HG02970 (cell line): ENCODE measurements at regions not wholly inside any gene's neighbourhood (a gene's known extent, or its start where the extent isn't known, plus 50 kb on each side); places are given as distances from the start of the nearest gene placed in this dataset.

ENCODE experiments used
- ATAC-seq: cut with Tn5 transposase; IDR thresholded peaks from one replicate; pipeline ENCODE4 v1.9.1; 2021; ENCODE audit warnings: mild to moderate bottlenecking, moderate library complexity, moderate number of reproducible peaks; ENCODE audit not compliant: unreplicated experiment, low FRiP score

GRCh38 chr6:14697427-14697826 lies 548.4 kb upstream of the JARID2 start:
- ATAC-seq, result no peak

- no peak for ATAC-seq
Observed at GRCh38 chr6:14699803-14700601, 545.9 kb upstream of the JARID2 start.

DNA sequence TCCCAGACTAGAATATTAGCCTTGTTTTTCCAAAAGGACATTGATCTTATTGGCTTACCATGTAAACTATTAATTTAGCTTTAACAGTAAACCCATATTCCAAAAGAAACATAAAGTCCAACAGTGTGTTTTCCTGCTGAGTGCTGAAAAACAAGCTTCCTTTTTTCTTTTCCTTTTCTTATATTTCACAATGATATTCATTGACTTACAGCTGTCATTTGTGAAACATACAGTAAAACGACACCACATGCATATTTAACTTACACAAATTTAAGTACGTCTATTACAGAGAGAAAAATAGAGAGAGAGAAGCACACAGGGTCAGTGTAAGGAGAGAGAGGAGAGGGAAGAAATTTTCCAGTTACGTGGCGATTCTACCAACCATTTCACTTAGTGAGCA lies 543.9 kb upstream of the JARID2 start:
- ATAC-seq, result no peak

- ATAC-seq, result no peak
Observed at GRCh38 chr6:14702678-14703077, 543.2 kb upstream of the JARID2 start.

GRCh38 chr6:14703586-14703985 lies 542.3 kb upstream of the JARID2 start:
- ATAC-seq, result no peak

GRCh38 chr6:14704383-14705271 lies 541.2 kb upstream of the JARID2 start:
- ATAC-seq, result no peak

GRCh38 chr6:14705841-14706377 lies 540.0 kb upstream of the JARID2 start:
- ATAC-seq, result no peak

GRCh38 chr6:14706378-14706929 lies 539.4 kb upstream of the JARID2 start:
- no peak for ATAC-seq

- no peak for ATAC-seq
Observed at GRCh38 chr6:14707276-14707675, 538.6 kb upstream of the JARID2 start.

- no peak for ATAC-seq
Observed at GRCh38 chr6:14707971-14708465, 537.9 kb upstream of the JARID2 start.

GRCh38 chr6:14709066-14709670 lies 536.7 kb upstream of the JARID2 start:
- ATAC-seq, result no peak

GRCh38 chr6:14709900-14710299 lies 536.0 kb upstream of the JARID2 start:
- no peak for ATAC-seq

- ATAC-seq, result no peak
Observed at GRCh38 chr6:14710421-14710820, 535.4 kb upstream of the JARID2 start.

GRCh38 chr6:14711056-14711703 lies 534.7 kb upstream of the JARID2 start:
- no peak for ATAC-seq

DNA sequence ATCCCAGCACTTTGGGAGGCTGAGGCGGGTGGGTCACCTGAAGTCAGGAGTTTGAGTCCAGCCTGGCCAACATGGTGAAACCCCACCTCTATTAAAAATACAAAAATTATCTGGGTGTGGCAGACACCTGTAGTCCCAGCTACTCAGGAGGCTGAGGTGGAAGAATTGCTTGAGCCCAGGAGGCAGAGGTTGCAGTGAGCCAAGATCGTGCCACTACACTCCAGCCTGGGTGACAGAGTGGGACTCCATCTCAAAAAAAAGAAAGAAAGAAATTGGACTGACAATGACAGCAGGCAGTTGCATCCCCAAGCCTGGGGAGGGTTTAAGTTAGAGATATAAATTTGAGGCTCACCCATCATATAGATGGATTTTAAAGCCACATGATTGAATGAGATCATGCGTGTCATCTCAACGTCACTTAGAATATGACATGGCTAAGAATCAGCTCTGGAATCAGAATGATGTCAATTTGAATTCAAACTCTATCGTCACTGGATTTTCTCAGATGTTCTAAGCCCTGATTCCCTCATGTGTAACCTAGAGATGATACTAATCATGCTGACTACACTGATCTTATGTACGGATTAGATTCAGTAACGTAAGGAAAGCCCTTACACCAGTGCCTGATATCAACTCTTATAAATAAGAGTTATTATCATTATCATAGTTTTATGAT lies 534.0 kb upstream of the JARID2 start:
- no peak for ATAC-seq

- ATAC-seq, result no peak
Observed at GRCh38 chr6:14713008-14713960, 532.6 kb upstream of the JARID2 start.

DNA sequence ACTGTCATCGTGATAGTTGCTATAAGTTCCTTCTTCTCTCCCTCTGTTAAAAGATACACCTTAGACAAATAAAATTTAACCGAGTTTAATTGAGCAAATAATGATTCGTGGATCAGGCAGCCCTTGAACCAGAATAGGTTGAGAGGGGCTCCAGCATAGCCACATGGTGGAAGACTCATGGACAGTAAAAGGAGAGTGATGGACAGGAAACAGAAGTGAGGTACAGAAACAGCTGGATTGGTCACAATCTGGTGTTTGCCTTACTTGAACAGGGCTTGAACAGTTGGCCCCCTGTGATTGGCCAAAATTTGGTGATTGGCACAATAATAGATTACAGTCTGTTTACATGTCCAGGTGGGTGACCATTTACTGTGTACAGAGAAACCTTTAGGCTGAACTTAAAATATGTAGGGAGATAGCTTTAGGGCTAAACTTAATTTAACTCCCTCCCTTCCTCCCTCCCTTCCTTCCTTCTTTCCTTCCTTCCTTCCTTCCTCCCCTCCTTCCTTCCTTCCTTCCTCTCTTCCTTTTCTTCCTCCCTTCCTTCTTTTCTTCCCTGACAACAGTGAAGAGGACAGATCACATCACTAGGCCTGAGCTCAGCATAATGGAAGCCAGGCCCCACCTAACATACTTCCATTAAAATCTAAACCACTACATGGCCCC lies 531.8 kb upstream of the JARID2 start:
- no peak for ATAC-seq

DNA sequence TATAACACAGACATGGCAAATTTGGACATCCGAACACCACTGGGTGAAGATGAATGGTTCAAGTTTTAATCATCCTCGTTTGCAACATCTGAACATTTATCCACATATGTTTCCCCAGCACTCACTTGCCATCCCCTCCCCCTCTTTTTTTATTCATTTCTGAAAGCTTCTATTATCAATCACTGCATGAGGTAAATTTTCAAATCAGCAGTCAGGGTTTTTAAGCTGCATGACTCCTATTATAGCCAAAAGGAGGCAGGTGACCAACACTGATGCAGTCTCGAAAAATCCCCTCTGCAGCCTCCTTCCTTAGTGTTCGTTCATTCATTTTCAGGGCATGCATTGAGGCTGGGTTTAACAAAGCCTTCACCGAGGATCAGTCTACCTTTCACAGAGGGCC lies 530.8 kb upstream of the JARID2 start:
- no peak for ATAC-seq
